ENCODE measurements at regions not wholly inside any gene's neighbourhood (a gene's known extent, or its start where the extent isn't known, plus 50 kb on each side); places are given as distances from the start of the nearest gene placed in this dataset.

- H3K27me3 ChIP-seq: no peaks in the 10 kb centered on the region
- no peak overlapping the region for H3K27ac ChIP-seq
- H3K36me3 ChIP-seq: no peaks in the 10 kb centered on the region
- no peak for DNase-seq
- H3K4me1 ChIP-seq: peaks cover 0 to 17% (median 0%) of the 10 kb centered on the region in 4 donors
- no peaks in the 10 kb centered on the region for H3K9me3 ChIP-seq
- no peak overlapping the region for H3K4me3 ChIP-seq
- TF ChIP-seq CTCF (IDR thresholded peaks at IDR 0.05) (no peak), POLR2A (IDR thresholded peaks at IDR 0.05) (no peak)
These were observed 193.4 kb upstream of the HES1 start for GRCh38 chr3:193942516-193943055.

- H3K4me3 ChIP-seq: no peak overlapping the region
- no peaks in the 10 kb centered on the region for H3K27me3 ChIP-seq
- no peak for DNase-seq
- no peaks in the 10 kb centered on the region for H3K36me3 ChIP-seq
- peaks cover 0 to 17% (median 0%) of the 10 kb centered on the region in 4 donors for H3K4me1 ChIP-seq
- no peaks in the 10 kb centered on the region for H3K9me3 ChIP-seq
- no peak for TF ChIP-seq POLR2A (IDR thresholded peaks at IDR 0.05)
- no peak for TF ChIP-seq CTCF (IDR thresholded peaks at IDR 0.05)
- no peak overlapping the region for H3K27ac ChIP-seq
These were observed 192.7 kb upstream of the HES1 start for GRCh38 chr3:193943200-193943599.

- Histone ChIP-seq H3K4me3 (no peak overlapping the region), H3K36me3 (no peaks in the 10 kb centered on the region), H3K27ac (no peak overlapping the region), H3K4me1 (peaks cover 0 to 17% (median 0%) of the 10 kb centered on the region in 4 donors), H3K27me3 (no peaks in the 10 kb centered on the region), H3K9me3 (no peaks in the 10 kb centered on the region)
- TF ChIP-seq POLR2A (IDR thresholded peaks at IDR 0.05): no peak
- no peak for TF ChIP-seq CTCF (IDR thresholded peaks at IDR 0.05)
- DNase-seq: no peak
These were observed 192.0 kb upstream of the HES1 start for GRCh38 chr3:193943851-193944517.

GRCh38 chr3:193944518-193944884 lies 191.4 kb upstream of the HES1 start:
- no peak overlapping the region for H3K27ac ChIP-seq
- no peak for DNase-seq
- TF ChIP-seq POLR2A (IDR thresholded peaks at IDR 0.05) (no peak), CTCF (IDR thresholded peaks at IDR 0.05) (no peak)
- H3K27me3 ChIP-seq: no peaks in the 10 kb centered on the region
- H3K36me3 ChIP-seq: no peaks in the 10 kb centered on the region
- no peaks in the 10 kb centered on the region for H3K9me3 ChIP-seq
- peaks cover 0 to 17% (median 0%) of the 10 kb centered on the region in 4 donors for H3K4me1 ChIP-seq
- H3K4me3 ChIP-seq: no peak overlapping the region

- Histone ChIP-seq H3K27me3 (no peaks in the 10 kb centered on the region), H3K4me3 (no peak overlapping the region), H3K27ac (no peak overlapping the region), H3K36me3 (no peaks in the 10 kb centered on the region), H3K4me1 (peaks cover 0 to 17% (median 0%) of the 10 kb centered on the region in 4 donors), H3K9me3 (no peaks in the 10 kb centered on the region)
- no peak for DNase-seq
- TF ChIP-seq POLR2A (IDR thresholded peaks at IDR 0.05): no peak
- TF ChIP-seq CTCF (IDR thresholded peaks at IDR 0.05): no peak
These were observed 190.8 kb upstream of the HES1 start for GRCh38 chr3:193945143-193945542.
